ENCODE measurements at regions not wholly inside any gene's neighbourhood (a gene's known extent, or its start where the extent isn't known, plus 50 kb on each side); places are given as distances from the start of the nearest gene placed in this dataset.

- no peak for TF ChIP-seq MAX (IDR thresholded peaks at IDR 0.05; ENCODE audit: low read depth, low read length)
- TF ChIP-seq ZNF622 (IDR thresholded peaks at IDR 0.05) = no peak
- no peak for TF ChIP-seq MTA3 (IDR thresholded peaks at IDR 0.05; ENCODE audit: borderline replicate concordance, low read length)
- no peak for TF ChIP-seq HDAC2 (IDR thresholded peaks at IDR 0.05)
- TF ChIP-seq WRNIP1 (IDR thresholded peaks at IDR 0.05; ENCODE audit: borderline replicate concordance, low read depth, low read length) = no peak
- no peak for TF ChIP-seq FOXK2 (IDR thresholded peaks at IDR 0.05)
Observed at GRCh38 chr5:126062398-126063221, 360.6 kb upstream of the GRAMD2B start (continued).

- no peak for FAIRE-seq
- no peak overlapping the region for H3K4me2 ChIP-seq (ENCODE audit: control insufficient read depth, insufficient read depth)
- intact Hi-C loops (cut with micrococcal nuclease; ENCODE audit: unreplicated experiment) = no loop called here
- H2AFZ ChIP-seq (ENCODE audit: control insufficient read depth, low read depth, low read length) = no peak overlapping the region
- POLR2A ChIA-PET = no interaction called here
- H3K9me3 ChIP-seq (replicated peaks; ENCODE audit: control insufficient read depth, insufficient read depth, low read length) = no peaks in the 10 kb centered on the region
- no peaks in the 10 kb centered on the region for H4K20me1 ChIP-seq (ENCODE audit: control insufficient read depth, insufficient read depth)
- no peaks in the 10 kb centered on the region for H3K36me3 ChIP-seq (ENCODE audit: control insufficient read depth in 2 of 2, insufficient read depth in 2 of 2, low read length in 1 of 2)
- no peak overlapping the region for H3K9ac ChIP-seq (ENCODE audit: control insufficient read depth, insufficient read depth, low read length)
- 41% methylated on average over 3 of the region's 3 CpGs for WGBS (ENCODE audit: insufficient coverage, insufficient replicate concordance, low lambda C conversion rate, missing lambda C conversion rate)
- SMC1A ChIA-PET (ENCODE audit: uncharacterized antibody, unreplicated experiment) = no interaction called here
- DNase-seq (ENCODE audit: low read depth, low spot score) = no peak
- RAD21 ChIA-PET (ENCODE audit: unreplicated experiment) = no interaction called here
- H3K79me2 ChIP-seq (ENCODE audit: control insufficient read depth, insufficient read depth, low read length) = no peaks in the 10 kb centered on the region
- H3K27ac ChIP-seq (ENCODE audit: control insufficient read depth, insufficient read depth) = no peak overlapping the region
- BruUV-seq (replicated peaks) = no TSS peak
- no peaks in the 10 kb centered on the region for H3K4me1 ChIP-seq (ENCODE audit: control insufficient read depth, insufficient read depth, low read length)
- ATAC-seq = no peak
- in situ Hi-C loops (cut with MboI) = no loop called here
- CTCF ChIA-PET = no interaction called here
- H3K27me3 ChIP-seq (replicated peaks in 1 of 2; ENCODE audit: control insufficient read depth in 2 of 2, insufficient read depth in 2 of 2, low read length in 1 of 2) = no peaks in the 10 kb centered on the region
- TF ChIP-seq CHD1 (IDR thresholded peaks at IDR 0.05; ENCODE audit: low read depth, low read length) (no peak), SIN3A (IDR thresholded peaks at IDR 0.05; ENCODE audit: low read depth, low read length) (no peak)
- H3K4me3 ChIP-seq = no peak overlapping the region
Observed at GRCh38 chr5:126065061-126065460, 358.1 kb upstream of the GRAMD2B start.

Measured in GM12878 (cell line).